GM18502 (cell line): ENCODE measurements at regions not wholly inside any gene's neighbourhood (a gene's known extent, or its start where the extent isn't known, plus 50 kb on each side); places are given as distances from the start of the nearest gene placed in this dataset.
"Not testable (repeated sequence)": the region's sequence is repeated elsewhere in the genome, so short reads cannot be mapped to it uniquely, and the experiment has no call there.

Experiments used
- ATAC-seq: cut with Tn5 transposase; IDR thresholded peaks from one replicate; pipeline ENCODE4 v1.9.1; 2021; ENCODE audit warnings: mild to moderate bottlenecking; ENCODE audit not compliant: unreplicated experiment, poor library complexity

DNA sequence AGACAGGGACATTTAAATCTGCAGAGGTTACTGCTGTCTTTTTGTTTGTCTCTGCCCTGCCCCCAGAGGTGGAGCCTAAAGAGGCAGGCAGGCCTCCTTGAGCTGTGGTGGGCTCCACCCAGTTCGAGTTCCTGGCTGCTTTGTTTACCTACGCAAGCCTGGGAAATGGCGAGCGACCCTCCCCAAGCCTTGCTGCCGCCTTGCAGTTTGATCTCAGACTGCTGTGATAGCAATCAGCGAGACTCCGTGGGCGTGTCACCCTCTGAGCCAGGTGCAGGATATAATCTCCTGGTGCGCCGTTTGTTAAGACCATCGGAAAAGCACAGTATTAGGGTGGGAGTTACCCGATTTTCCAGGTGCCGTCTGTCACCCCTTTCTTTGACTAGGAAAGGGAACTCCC lies 93.3 kb downstream of the ANKRD30BL start:
- ATAC-seq = not testable (repeated sequence)

DNA sequence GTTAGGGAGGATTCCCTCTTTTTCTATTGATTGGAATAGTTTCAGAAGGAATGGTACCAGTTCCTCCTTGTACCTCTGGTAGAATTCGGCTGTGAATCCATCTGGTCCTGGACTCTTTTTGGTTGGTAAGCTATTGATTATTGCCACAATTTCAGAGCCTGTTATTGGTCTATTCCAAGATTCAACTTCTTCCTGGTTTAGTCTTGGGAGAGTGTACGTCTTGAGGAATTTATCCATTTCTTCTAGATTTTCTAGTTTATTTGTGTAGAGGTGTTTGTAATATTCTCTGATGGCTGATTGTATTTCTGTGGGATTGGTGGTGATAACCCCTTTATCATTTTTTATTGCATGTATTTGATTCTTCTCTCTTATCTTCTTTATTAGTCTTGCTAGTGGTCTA lies 96.4 kb downstream of the ANKRD30BL start:
- not testable (repeated sequence) for ATAC-seq

DNA sequence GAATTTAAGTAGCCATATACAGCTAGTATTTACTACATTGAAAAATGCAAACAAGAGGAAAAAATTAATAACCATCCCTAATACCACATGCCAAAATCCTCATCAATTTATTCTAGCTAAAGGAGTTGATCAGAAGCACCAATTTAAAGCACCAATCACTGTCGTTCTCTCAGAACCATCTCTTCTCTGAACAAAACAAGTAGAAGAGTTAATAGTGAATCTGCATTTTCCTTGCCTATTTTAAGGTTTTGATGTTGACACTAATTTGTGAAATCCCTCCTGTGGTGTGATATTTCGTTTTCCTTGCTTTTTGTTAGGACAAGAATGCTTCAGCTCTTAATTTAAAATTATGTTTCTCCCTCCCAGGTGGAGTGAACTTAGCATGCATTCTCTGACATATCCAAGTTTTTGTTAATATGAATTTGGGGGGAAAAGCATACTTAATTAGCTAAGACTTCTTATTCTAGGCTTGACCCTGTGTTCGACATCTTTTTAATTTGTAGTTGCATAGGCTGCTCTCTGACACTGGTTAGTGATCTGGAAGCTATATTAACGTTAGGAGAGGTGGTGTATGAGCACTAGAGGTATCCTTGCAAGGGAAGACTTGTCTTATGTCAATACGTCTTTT lies 122.0 kb downstream of the ANKRD30BL start:
- not testable (repeated sequence) for ATAC-seq

DNA sequence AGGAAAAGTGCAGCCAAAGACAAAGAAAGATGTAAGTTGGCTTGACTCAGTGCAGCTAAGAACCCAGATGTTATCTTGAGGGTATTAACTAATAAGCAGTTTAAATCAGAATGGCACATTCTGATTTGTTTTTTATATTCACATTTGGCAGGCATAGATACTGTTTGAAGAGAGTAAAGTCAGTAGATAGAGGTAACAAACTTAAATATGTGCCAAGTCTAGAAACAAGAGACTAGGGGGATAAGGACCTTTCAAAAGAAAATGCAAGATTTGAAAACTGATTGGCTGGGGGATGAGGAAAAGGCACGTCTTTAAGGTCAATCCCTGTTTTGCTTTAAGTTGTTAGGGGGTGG lies 122.9 kb downstream of the ANKRD30BL start:
- ATAC-seq = not testable (repeated sequence)

GRCh38 chr2:132038179-132038882 lies 123.4 kb downstream of the ANKRD30BL start:
- no peak for ATAC-seq

GRCh38 chr2:132037527-132038178 lies 124.1 kb downstream of the ANKRD30BL start:
- ATAC-seq = no peak

GRCh38 chr2:132034646-132035045 lies 127.1 kb downstream of the ANKRD30BL start:
- no peak for ATAC-seq

DNA sequence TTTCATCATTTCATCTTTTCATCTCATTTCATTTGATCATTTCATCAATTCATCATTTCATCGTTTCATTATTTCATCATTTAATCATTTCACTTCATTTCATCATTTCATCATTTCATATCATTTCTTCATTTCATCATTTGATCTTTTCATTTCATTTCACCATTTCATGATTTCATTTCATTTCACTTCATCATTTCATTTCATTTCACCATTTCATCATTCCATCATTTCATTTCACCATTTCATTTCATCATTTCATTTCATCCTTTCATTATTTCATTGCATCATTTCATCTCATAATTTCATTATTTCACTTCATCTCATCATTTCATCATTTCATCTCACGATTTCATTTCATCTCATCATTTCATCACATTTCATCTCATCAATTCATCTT lies 127.8 kb downstream of the ANKRD30BL start:
- no peak for ATAC-seq

- ATAC-seq = no peak
Measured at GRCh38 chr2:132033365-132033764, 128.4 kb downstream of the ANKRD30BL start.

- not testable (repeated sequence) for ATAC-seq
Measured at GRCh38 chr2:132012046-132012445, 149.7 kb downstream of the ANKRD30BL start.

- ATAC-seq = no peak
Measured at GRCh38 chr2:132009874-132010521, 151.8 kb downstream of the ANKRD30BL start.

DNA sequence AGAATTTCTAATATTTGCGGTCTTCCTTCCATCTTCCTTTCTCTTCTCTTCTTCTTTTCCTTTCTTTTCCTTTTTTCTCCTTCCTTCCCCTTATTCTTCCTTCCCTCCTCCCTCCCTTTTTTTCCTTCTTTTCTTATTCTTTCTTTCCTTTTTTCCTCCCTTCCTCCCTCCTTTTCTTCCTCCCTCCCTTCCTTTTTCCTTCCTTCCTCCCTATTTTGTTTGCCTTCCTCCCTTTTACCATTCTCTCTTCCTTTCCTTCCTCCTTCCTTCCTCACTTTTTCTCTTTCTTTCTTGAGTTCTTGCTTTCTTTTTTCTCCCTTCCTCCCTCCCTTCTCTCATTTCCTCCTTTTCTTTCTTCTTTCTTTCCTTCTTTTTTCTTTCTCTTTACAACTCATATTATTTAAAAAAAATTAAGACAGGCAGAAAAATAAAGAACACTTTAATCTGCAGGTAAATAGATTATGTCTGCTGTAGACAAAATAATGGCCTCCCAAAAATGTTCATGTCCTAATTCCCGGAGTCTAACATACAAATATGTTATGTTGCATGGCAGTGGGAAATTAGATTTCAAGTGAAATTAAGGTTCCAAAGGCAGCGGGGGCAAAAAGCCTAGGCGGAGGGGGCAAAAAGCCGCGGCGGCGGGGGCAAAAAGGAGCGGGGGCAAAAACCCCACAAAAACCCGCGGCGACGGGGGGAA lies 152.4 kb downstream of the ANKRD30BL start:
- ATAC-seq = no peak

- not testable (repeated sequence) for ATAC-seq
Measured at GRCh38 chr2:131990751-131991150, 171.0 kb downstream of the ANKRD30BL start.

GRCh38 chr2:131966671-131967070 lies 195.1 kb downstream of the ANKRD30BL start:
- ATAC-seq = not testable (repeated sequence)

DNA sequence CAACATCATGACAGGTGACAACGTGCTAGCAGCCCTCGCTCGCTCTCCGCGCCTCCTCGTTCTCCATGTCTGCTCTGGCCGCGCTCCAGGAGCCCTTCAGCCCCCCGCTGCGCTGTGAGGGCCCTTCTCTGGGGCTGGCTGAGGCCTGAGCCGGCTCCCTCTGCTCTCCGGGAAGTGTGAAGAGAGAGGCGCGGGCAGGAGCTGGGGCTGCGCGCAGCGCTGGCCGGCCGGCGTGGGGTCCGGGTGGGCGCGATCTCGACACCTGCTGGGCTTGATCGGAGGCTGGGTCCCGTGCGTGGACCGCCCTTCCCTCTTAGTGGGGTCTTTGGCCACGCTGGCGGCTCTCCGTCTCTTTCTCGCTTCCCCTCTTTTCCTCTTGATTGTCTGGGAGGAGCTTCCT lies 195.5 kb downstream of the ANKRD30BL start:
- no peak for ATAC-seq

DNA sequence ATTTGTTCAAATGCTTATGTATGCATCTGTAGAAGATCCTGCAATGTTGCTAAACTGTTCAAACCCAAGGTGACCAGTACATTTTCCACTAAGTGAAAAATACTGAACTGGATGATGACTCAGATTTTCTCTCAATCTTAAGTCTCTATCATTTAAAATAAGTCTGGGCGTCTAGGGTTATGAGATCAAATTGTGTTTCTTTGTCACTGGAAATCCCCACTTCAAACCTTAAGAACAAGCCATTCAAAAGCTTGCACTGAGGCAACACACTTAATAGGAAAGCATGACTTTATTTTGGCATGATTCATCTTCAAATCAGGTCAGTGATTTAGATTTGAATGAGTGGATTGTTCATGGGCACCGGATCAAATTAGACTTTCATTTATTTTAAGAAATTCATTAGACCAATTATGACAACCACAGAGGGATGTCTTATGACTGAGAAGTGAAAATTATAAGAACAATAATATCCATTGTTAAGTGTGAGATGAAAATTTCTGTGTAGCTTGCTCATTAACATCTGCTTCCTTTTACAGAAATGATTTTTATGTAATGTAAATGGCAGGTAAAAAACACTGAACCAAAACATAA lies 203.6 kb downstream of the ANKRD30BL start:
- not testable (repeated sequence) for ATAC-seq

- not testable (repeated sequence) for ATAC-seq
Measured at GRCh38 chr2:131948641-131949040, 213.1 kb downstream of the ANKRD30BL start.

- peak; percentile 48 for ATAC-seq
Measured at GRCh38 chr2:131923287-131923686, 238.5 kb downstream of the ANKRD30BL start.

DNA sequence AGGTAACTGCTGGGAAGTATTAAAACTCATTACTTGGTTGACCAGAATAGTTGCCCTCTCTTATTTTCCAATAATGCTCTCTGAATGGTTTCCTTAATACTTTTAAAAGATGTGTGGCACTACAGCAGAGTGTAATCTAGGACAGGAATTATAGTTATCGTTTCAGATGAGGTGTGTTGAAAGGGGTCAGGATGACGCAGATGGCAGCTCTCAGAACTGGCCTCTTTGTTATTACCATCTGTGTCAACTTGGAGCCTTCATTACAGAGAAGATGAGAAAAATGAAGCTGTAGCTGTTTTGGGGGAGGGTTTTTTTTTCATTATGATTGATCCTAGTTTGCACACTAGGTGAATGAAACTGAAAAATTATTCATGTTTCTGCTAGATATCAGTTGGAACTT lies 238.9 kb downstream of the ANKRD30BL start:
- not testable (repeated sequence) for ATAC-seq
